Fibroblast of lung (primary cell): ENCODE measurements at regions not wholly inside any gene's neighbourhood (a gene's known extent, or its start where the extent isn't known, plus 50 kb on each side); places are given as distances from the start of the nearest gene placed in this dataset.

Source experiments
- CTCF ChIP-seq, 2 donors: IDR thresholded peaks in 1 of 2; conservative IDR thresholded peaks in 1 of 2; 1 replicate in 1 of 2; 2 replicates in 1 of 2; pipeline ENCODE4 v1.5.1; 2011 to 2012; ENCODE audit warnings: low read length in 2 of 2, control low read depth in 1 of 2, inconsistent platforms in 1 of 2, low read depth in 1 of 2, mild to moderate bottlenecking in 1 of 2
- EZH2 ChIP-seq: IDR thresholded peaks from 2 replicates; pipeline ENCODE4 v1.5.1; 2012; ENCODE audit warnings: low read length, control low read depth, mild to moderate bottlenecking; ENCODE audit errors: missing control alignments

- TF ChIP-seq CTCF (conservative IDR thresholded peaks at IDR 0.05 in 1 of 2, IDR thresholded peaks at IDR 0.05 in 1 of 2; ENCODE audit: low read depth in 1 of 2, low read length in 2 of 2) = no peak
- TF ChIP-seq EZH2 = no peak
These were observed 116.3 kb upstream of the EPB41L4A start for GRCh38 chr5:112535356-112535755.
